Middle frontal gyrus (tissue), 1 donor: ENCODE measurements at regions not wholly inside any gene's neighbourhood (a gene's known extent, or its start where the extent isn't known, plus 50 kb on each side); places are given as distances from the start of the nearest gene placed in this dataset.

ENCODE experiments used
- DNase-seq: peaks from one replicate; pipeline ENCODE4 v3.0.0-alpha.2; 2015; ENCODE audit warnings: low spot score; ENCODE audit errors: extremely low spot score

DNA sequence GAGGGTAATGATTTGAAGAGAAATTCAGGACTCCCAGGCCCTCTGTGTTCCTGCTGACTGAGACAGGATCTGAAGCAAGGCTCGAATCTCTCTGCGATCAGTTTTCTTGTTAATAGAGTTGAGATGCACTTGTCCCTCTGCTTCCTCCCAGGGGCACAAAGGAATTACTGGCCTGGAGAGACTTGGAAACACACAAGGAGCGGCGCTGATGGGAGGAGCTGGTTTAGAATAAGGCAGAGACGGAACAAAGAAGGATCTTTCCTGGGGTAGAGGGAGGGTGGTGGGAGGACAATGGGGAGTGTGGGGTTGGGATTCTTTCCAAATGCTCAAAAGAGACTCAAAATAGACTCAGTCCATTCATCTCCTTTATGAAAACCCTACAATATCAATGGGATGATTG lies 719.1 kb downstream of the UQCRFS1 start:
- DNase-seq: no peak

DNA sequence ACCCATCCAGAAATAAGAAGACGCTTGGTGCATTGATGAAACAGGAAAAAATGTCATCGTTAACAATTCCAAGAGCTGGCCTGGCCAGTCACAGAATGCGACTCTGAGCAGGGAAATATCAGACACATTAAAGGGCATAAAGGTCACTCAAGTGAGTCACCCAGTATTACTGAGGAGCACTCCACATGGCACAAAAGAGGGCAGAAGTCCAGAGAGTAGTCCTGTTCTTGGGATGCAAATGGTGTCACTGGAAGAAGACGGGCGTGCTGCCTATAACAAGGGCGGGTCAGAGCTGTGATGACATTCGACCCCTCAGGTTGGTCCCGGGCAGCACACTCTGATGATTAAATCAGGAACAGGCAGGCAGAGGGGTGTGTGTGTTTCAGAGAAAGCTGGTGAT lies 720.3 kb downstream of the UQCRFS1 start:
- no peak for DNase-seq

DNA sequence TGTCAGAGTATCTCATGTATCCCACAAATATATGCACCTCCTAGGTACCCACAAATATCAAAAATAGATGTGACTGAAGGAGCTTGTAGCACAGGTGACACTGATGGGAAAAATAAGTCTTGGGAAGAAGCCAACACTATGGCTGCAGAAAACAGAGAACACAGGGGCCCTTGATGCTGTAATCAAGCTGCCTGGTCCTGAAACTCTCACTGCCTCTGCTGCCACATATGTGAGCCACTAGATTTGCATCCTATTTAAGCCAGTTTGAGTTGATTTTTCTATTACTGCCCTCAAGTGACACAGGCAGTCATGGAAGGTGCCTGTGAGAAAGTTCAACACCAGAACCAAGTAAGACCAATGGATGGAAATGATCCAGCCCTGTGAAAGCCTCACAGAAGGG lies 720.8 kb downstream of the UQCRFS1 start:
- DNase-seq: no peak

DNA sequence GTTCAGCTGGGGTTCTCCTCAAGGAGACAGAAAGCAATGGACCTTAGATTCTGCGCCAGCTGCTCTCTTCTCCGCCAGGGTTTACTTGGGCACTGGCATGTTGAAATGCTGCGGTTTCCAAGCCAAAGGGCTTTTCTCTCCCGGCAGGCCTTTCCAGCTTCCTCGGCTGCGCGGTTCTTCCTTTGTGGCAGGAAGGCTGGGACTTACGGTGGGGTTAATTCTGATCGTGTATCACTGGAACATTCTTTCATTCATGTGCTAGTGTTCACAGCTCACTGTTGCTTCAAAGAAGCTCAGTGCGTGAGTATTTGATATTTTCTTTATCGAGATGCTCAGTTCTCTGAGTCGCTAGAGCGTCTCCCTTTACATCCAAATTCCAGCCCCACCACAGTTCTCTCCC lies 723.2 kb downstream of the UQCRFS1 start:
- DNase-seq: no peak

DNA sequence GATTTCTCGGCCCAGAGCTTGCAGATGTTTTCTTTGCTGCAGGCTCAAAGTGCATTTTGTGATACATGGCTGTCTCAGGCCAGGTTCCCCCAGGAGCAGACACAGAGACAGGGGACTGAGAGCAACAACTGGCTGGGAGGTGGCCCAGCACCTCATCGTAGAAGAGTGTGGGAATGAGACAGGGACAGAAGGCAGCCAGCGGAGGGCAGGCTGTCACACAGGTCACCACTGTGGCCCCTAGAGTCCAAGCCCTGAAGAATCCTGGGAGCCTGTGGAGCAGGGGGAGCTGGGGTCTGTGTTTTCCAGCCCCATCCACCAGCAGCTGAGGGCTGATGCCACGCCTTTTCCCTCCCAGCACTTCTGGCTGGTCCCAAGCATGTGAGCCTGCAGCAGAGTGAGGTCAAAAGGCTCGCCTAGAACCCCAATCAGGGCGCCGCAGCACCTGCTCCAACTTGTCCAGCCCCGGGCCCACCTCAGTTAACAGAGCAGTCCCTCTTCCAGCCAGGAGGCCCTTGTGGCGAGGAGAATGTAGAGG lies 723.8 kb downstream of the UQCRFS1 start:
- no peak for DNase-seq

DNA sequence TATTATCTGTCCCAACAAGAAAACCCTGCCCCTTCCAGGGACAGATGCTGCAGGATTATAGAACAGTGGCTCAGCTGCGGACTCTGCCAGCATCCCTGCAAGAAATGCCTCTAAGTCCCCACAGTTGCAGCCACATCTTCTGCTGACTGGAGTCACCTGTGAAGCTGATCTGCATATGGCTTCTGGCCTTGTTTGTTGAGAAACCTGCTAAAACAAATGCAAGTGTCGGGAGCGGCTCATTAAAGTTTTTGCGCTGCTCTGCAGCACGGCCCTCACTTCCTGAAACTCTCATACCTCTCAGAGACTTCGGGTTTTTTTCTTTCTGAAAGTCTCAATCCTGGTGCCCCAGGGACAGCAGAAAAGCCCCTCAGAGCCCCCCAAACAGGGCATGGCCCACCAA lies 725.0 kb downstream of the UQCRFS1 start:
- no peak for DNase-seq

DNA sequence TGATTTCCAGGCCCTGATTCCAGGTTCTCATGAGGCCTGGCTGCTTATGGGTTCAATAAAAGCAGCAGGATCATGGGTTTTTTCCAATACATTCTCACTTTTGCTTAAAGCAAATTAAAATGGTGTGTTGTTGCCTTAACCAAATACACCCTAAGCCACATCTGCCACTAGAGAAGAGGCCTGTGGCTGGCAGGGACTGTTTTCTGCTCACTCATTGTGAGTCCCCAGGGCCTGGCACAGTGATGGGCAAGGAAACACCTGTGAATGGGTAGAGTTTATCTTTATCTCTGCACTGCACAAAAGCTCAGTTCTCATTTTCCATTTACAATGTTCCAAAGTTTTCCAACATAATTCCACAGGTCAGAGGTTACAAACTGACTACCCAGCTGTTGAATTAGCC lies 726.0 kb downstream of the UQCRFS1 start:
- DNase-seq: no peak

DNA sequence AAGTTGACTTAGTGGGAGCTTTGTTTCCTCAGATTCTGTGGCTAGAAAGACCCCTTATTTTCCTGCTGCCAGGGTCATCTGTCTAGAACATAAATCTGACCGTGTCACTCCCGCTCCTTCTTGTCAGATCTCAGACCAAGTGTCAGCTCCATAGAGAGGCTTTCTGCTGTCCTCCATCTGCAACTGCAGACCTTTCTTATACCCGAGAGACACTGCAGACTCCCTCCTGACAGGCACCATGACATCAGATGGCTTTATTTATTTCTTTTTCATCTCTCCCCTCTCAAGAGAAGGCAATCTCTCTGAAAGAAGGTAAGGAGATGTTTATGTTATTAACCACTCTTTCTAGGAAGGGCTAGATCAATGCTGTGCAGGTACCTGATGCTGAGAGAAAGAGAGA lies 726.5 kb downstream of the UQCRFS1 start:
- DNase-seq: no peak

DNA sequence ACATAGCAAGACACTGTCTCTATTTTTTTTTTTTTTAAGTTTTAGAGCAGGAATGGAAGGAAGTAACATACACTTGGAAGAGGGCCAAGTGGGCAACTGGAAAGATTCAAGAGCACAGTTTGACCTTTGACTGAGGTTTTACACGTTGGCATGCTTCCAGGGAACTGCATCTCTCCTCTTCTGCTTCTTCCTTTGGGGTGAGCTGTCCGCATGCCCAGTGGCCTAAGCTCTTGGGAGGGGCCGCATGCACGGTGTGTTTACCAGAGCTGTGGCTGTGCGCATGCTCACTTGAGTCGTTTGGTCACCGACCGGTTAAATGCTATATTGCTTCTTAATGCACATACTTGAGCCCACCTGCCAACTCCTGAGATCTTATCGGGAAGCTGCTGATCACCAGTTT lies 727.7 kb downstream of the UQCRFS1 start:
- no peak for DNase-seq

DNA sequence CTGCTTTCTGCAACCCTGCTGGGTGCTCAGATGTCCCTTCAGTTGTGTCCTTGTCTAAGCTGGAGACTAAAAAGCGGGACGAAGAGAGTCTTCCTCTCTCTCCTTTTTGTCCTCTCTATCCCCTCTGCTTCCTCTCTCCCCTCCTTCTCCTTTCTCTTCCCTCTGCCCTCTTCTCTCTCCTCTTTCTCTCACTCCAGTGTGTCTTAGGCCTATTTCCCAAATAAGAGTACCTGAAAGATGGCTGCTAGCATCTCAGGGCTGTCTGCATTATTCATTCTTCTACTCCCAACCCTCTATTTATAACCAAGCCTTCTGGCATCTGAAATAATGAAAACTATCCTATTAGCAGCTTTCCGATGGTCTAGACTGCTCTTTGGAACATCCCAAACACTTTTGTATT lies 729.8 kb downstream of the UQCRFS1 start:
- DNase-seq: no peak

DNA sequence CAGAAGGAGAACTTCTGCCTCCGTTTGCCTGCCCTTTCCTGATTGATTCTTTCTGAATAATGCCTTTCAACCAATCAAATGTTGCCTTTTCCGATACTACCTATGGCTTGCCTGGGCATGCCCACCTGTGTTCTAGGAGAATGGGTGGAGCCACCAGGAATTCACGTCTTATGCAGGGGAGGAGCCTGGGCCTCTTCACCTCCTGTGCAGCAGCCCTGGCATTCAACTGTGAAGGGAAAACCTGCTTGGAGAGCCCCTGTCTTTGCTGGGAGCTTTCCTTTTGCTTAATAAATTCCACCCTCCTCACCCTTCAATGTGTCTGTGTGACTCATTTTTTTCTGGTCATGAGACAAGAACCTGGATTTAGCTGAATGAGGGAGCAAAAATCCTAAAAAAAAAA lies 730.7 kb downstream of the UQCRFS1 start:
- no peak for DNase-seq

DNA sequence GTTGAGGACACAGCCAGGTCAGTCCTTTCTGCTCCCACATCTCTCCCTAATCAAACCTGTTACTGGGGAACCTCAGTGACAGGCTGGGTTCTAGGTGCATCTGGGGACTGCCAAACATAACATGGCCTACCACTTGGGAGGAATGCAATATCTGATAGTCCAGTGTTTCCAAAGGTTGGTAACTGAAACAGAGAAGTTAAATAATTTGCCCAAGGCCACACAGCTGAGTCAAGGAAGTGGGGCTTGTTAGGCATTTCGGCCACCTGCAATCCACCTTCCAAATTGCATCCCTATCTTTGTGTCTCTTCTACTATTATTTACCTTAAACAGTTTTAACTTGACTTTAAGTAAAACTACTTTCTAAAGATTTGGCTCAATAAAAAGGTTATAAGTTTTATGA lies 731.3 kb downstream of the UQCRFS1 start:
- no peak for DNase-seq

DNA sequence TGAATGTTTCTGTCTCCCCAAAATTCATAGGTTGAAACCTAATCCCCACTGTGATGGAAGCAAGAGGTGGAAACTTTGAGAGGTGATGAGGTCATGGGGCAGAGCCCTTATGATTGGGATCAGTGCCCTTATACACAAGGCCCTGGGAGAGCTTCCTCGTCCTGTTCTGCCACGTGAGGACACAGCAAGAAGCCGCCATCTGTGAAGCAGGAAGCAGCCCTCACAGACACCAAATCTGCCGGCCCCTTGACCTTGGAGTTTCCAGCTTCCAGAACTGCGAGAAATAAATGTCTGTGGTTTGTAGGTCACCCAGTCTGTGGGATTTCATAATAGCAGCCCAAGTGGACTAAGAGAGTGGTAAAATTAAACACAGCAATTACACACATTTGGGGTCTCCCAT lies 737.4 kb downstream of the UQCRFS1 start:
- DNase-seq: no peak

DNA sequence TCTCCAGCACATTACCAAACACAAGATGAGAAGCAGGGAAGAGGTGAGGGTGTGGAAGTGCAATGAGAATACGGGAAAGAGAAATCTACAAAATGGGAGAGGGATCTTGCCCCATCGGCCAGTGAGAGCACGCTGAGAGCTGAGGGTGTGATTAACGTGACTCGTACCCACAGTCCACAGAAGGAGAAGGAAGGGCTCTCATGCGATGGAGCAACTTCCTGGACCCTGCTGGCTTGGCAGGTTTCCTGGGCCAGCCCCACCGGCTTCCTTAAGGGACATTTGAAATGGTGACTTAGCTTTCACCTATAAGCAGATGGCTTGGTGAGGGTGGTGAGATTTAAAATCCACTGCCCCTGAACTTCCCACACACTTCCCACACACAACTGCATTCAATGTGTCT lies 740.1 kb downstream of the UQCRFS1 start:
- DNase-seq: no peak

DNA sequence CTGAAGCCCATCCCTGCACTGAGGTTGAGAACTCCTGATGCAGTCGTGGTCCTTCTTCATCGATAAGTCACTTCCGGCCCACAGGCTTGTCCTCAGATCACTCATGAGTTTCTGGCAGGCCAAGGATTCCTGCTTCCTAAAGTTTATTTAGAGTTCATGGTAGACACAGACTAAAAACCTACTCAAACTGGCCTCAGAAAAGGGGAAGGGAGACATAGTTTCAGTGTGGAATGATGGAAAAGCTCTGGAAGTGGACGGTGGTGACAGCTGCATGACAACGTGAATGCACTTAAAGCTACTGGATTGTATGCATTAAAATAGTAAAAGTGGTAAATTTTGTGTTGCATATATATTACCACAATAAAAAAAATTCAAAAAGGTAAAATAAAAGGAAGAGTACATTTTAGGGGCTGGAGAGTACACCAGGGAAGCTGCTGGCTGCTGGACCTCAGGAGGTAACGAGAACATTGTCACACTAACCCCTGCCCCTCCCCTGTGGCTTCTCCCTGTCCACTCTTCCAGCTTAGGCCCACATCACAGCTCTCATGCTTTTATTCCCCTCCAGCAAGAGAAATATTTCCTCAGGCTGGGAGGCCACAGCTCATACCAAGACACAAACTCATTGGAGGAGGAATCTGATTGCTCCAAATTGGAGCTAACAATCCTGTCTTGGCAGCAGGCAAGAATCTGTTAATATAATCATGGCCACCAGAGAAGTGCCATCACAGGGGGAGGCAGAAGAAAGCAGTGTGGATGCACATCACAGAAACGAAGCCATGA lies 741.0 kb downstream of the UQCRFS1 start:
- DNase-seq: no peak

DNA sequence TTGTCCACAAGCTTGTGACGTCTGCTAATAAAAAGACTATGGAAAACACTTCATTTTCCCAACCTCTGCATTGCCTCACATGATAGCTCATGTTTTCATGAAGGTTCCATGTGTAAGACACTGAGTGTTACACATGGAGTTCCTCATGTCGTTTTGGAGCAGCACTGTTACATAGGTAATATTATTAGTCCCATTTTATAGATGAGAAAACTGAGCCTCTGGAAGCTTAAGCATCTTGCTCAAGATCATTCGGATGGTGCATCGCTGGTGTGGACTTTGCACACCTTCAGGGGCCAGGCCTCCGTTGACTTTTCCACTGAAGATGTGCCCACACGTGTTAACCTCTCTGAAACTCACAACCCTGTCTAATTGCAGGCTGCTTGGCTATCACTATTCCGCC lies 743.4 kb downstream of the UQCRFS1 start:
- no peak for DNase-seq

DNA sequence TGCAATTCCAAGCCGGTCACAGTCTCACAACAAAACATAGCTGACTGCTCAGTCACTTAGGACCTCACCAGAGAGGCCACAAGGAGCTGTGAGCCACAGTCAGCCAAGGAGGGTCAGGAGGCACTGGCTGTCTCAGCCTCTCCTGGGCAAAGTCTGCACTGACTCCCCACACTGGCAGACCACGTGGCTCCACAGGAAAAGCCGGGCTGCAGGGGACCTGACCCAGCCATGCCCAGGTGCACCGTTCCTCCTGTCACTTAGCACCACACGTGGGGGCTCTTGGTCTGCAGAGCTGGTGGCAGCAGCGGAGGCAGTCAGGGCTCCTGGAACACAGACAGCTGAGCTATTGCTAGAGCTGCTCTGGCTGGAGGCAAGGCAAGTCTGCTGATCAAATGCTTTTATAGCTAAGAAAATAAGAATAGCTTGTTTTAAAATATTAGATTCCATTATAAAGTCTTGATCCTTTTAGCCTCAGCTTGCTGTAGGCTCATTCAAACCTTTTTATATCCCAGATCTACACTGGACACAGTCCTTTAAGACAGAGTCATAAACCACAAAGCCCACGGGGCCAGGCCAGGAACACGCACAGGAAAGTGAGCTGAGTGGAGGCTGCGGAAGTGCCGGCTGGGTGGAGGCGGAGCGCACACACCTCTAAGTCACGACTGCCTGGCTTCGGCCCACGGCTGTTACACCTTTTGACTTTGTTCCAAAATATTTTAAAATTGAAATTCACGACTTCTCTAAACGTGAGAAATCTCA lies 744.1 kb downstream of the UQCRFS1 start:
- no peak for DNase-seq

DNA sequence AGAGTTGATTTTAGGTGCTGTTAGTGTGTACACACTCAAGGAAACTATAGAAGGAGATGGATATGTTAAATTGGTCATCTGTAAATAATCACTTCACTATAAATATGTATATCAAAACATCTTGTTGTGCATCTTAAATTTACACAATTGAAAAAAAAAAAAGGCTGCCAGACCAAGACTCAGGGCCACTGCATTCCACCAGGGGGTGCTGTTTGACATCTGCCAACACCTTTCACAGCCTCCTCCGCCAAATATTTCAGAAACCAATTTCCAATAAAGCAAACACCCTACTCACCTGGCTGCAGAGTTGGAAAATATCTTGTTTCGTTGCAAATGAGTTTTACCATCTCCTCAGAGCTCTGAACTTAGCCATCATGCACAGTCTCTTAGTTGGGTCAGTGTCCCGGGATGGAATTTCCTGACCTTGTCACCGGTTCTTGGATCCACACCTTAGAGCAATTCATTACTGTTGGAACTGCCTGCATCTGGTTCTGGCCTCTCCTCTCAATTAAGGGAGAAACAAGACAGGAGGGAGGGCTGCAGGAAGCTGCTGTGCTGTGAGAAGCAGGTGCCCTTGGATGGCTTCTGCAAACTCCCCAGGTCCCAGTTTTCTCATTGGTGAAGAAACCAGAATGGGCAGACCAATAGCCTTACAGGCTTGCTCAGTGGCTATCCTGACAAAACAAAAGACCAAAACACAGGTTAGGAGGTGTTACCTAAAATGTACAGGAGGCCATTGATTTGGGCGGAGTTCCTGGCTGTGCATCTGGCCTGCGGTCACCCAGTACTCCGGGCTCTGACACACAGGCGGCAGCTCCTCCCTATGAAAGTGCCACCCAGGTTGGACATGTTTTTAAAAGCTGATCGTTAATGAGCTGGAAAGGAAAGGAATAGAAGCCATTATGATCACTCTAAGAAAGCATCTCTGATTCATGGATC lies 746.6 kb downstream of the UQCRFS1 start:
- no peak for DNase-seq

DNA sequence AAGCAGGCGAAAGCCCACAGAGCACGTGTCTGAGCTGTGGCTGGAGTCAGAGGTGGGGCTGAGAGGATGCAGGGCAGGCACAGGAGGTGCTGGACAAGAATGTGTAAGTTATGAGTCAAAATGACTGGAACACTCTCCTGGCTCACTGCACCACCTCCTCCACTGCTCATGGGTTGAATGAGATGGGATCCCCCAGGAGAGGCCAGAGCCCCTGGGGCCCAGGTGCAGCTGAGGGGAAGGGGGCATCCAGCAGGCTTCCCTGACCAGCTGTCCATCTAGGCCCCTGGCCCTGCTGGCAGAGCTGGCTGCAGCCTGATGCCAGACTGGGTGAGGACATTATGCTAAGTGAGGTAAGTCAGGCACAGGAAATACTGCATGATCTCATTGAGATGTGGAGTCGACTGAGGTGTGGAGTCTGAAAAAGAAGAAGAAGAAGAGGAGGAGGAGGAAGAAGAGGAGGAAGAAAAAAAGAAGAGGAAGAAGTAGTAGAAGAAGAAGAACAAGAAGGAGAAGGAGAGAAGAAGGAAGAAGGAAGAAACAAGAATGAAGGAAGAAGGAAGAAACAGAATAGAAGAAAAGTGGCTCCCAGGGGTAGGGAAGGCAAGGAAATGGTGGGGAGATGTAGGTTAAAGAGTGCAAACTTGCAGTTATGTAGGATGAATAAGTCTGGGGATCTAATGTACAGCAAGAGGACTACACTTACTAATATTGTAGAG lies 747.4 kb downstream of the UQCRFS1 start:
- DNase-seq: no peak

DNA sequence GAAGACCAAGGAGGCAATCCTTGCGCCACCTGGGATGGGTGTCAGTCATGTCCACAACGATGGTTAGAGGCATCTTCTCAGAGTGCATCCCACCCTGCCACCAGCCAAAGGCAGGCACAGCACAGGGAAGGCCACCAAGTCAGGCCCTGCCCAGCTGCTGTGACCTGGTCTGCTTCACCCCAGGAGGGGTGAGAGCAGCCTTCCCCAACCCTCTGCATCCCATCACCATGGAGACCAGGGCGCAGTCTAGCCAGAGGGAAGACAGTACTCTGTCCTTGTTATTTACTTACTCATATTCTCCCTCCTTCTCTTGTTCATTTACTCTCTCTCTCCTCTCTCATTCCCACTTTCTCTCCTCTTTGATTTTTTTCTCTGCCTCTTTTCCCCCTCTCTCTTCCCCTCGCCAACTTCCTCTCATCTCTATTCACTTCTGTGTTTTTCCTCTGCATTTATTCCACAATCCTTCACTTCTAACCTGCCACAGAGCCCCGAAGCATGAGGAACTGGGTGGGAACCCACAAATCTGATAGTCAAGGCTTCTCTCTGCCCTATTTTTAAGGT lies 749.4 kb downstream of the UQCRFS1 start:
- no peak for DNase-seq

DNA sequence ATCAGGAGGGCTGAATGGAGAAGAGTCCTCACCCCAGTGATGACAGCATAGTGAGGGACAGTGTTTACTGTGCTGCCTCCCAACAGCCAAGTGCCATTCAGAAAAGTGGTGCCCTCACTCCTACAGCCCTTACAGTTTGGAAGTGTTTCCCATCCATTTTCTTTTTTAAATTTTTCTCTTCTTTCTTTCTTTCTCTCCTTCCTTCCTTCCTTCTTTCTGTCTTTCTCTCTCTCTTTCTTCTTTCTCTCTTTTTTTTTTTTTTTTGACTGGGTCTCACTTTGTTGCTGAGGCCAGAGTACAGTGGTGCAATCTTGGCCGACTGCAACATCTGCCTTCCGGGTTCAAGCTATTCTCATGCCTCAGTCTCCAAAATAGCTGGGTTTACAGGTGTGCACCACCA lies 755.3 kb downstream of the UQCRFS1 start:
- DNase-seq: no peak
